K562 (cell line): ENCODE measurements at regions not wholly inside any gene's neighbourhood (a gene's known extent, or its start where the extent isn't known, plus 50 kb on each side); places are given as distances from the start of the nearest gene placed in this dataset.

ENCODE experiments used
- ATF4 ChIP-seq: fragments of 450-650 bp; formaldehyde crosslinking; IDR thresholded peaks from 2 replicates; pipeline ENCODE4 v1.4.0; 2022; ENCODE audit warnings: mild to moderate bottlenecking, moderate library complexity
- CHCHD3 ChIP-seq: fragments of 250-450 bp; sonication (Bioruptor Pico); IDR thresholded peaks from 2 replicates; pipeline ENCODE4 v2.1.2; 2022; ENCODE audit warnings: mild to moderate bottlenecking
- CXXC5 ChIP-seq: fragments of 250-450 bp; sonication (Bioruptor Pico); IDR thresholded peaks from 2 replicates; pipeline ENCODE4 v1.8.0; 2022; ENCODE audit warnings: inconsistent platforms, mild to moderate bottlenecking, moderate library complexity
- E2F3 ChIP-seq: fragments of 250-450 bp; sonication (Bioruptor Pico); IDR thresholded peaks from 2 replicates; pipeline ENCODE4 v1.4.0; 2020; ENCODE audit warnings: mild to moderate bottlenecking
- FOXK1 ChIP-seq: sonication (generic); formaldehyde crosslinking; IDR thresholded peaks from 2 replicates; pipeline ENCODE4 v1.8.0; 2022; ENCODE audit warnings: missing genetic modification reagents, mild to moderate bottlenecking, borderline replicate concordance
- HMBOX1 ChIP-seq: sonication (generic); IDR thresholded peaks from 2 replicates; pipeline ENCODE4 v1.6.1; 2016
- IRF1 ChIP-seq: sonication (generic); formaldehyde crosslinking; IDR thresholded peaks from 2 replicates; pipeline ENCODE4 v1.8.0; 2022; ENCODE audit warnings: missing genetic modification reagents, mild to moderate bottlenecking, borderline replicate concordance
- KDM2B ChIP-seq: fragments of 250-450 bp; sonication (Bioruptor Pico); IDR thresholded peaks from 2 replicates; pipeline ENCODE4 v1.8.0; 2021; ENCODE audit warnings: mild to moderate bottlenecking, moderate library complexity
- NFATC3 ChIP-seq: fragments of 450-650 bp; IDR thresholded peaks from 2 replicates; pipeline ENCODE4 v1.6.1; 2017; ENCODE audit warnings: mild to moderate bottlenecking
- NFE2 ChIP-seq: IDR thresholded peaks from 2 replicates; pipeline ENCODE4 v1.6.1; 2014; ENCODE audit warnings: antibody characterized with exemption, low read depth
- PHB ChIP-seq: fragments of 250-450 bp; sonication (Bioruptor Pico); IDR thresholded peaks from 2 replicates; pipeline ENCODE4 v1.5.0; 2021
- PHF8 ChIP-seq: fragments of 200-600 bp; sonication (generic); IDR thresholded peaks from 2 replicates; pipeline ENCODE4 v1.6.1; 2012; ENCODE audit warnings: mixed run types, mild to moderate bottlenecking, inconsistent platforms, low read length, moderate library complexity, borderline replicate concordance
- RBBP5 ChIP-seq: fragments of 200-600 bp; sonication (generic); IDR thresholded peaks from 2 replicates; pipeline ENCODE4 v1.6.1; 2012; ENCODE audit warnings: borderline replicate concordance, mild to moderate bottlenecking, low read length, control low read depth, inconsistent platforms; ENCODE audit not compliant: insufficient read depth, poor library complexity, severe bottlenecking
- SETDB1 ChIP-seq: IDR thresholded peaks from one replicate; pipeline ENCODE4 v1.6.1; 2012; ENCODE audit warnings: low read length, control low read depth, inconsistent platforms
- SIX5 ChIP-seq, 2 experiments: IDR thresholded peaks; 2 replicates each; pipeline ENCODE4 v1.6.1; 2011; ENCODE audit warnings: low read length in 2 of 2, borderline replicate concordance in 1 of 2, low read depth in 1 of 2, mild to moderate bottlenecking in 1 of 2, moderate library complexity in 1 of 2; ENCODE audit not compliant: insufficient read depth in 1 of 2
- SOX6 ChIP-seq: fragments of 450-650 bp; IDR thresholded peaks from 2 replicates; pipeline ENCODE4 v1.6.1; 2014; ENCODE audit warnings: mild to moderate bottlenecking
- TCF3 ChIP-seq: sonication (generic); formaldehyde crosslinking; IDR thresholded peaks from 2 replicates; pipeline ENCODE4 v1.4.0; 2020; ENCODE audit warnings: mild to moderate bottlenecking, missing genetic modification reagents
- THRAP3 ChIP-seq: fragments of 450-650 bp; IDR thresholded peaks from 2 replicates; pipeline ENCODE4 v1.6.1; 2016; ENCODE audit warnings: mild to moderate bottlenecking, inconsistent platforms, borderline replicate concordance
- UBTF ChIP-seq, 2 experiments: IDR thresholded peaks; 2 replicates each; pipeline ENCODE4 v1.6.1; 2012; ENCODE audit warnings: improper control_type of control experiment in 2 of 2, low read depth in 2 of 2, low read length in 2 of 2, borderline replicate concordance in 1 of 2
- ZBTB34 ChIP-seq: fragments of 250-450 bp; sonication (Bioruptor Pico); IDR thresholded peaks from 2 replicates; pipeline ENCODE4 v1.8.0; 2021; ENCODE audit warnings: mild to moderate bottlenecking, moderate library complexity
- ZKSCAN1 ChIP-seq: fragments of 150-350 bp; IDR thresholded peaks from 2 replicates; pipeline ENCODE4 v1.6.1; 2016; ENCODE audit warnings: low read depth, low read length
- ZNF143 ChIP-seq: sonication (generic); formaldehyde crosslinking; IDR thresholded peaks from 2 replicates; pipeline ENCODE4 v1.9.0; 2022; ENCODE audit warnings: mild to moderate bottlenecking, missing genetic modification reagents
- ZNF324 ChIP-seq: fragments of 250-450 bp; sonication (Bioruptor Pico); IDR thresholded peaks from 2 replicates; pipeline ENCODE4 v1.4.0; 2020; ENCODE audit warnings: mild to moderate bottlenecking
- ZNF695 ChIP-seq: fragments of 450-650 bp; formaldehyde crosslinking; IDR thresholded peaks from 2 replicates; pipeline ENCODE4 v1.4.0; 2020; ENCODE audit warnings: mild to moderate bottlenecking, moderate library complexity

GRCh38 chr7:106986450-106986977 lies 58.0 kb upstream of the PRKAR2B start (continued):
- TF ChIP-seq FOXK1 (CRISPR knock-in tag): no peak
- no peak for TF ChIP-seq SIX5 (IDR thresholded peaks at IDR 0.05; ENCODE audit: borderline replicate concordance in 1 of 2, insufficient read depth in 1 of 2, low read depth in 1 of 2, low read length in 2 of 2)
- TF ChIP-seq KDM2B: no peak
- peak; percentile 61; the same call in 1 of the 2 replicates for TF ChIP-seq ZNF695 (CRISPR knock-in tag)
- no peak for TF ChIP-seq NFE2
- peak; percentile 71; the same call in 1 of the 2 replicates for TF ChIP-seq E2F3
- TF ChIP-seq UBTF (IDR thresholded peaks at IDR 0.05; ENCODE audit: borderline replicate concordance in 1 of 2, low read depth in 2 of 2, low read length in 2 of 2): 0 out of 4 replicates have a peak, but pooled peaks of 1 of the 2 experiments have one; percentile 15
- TF ChIP-seq IRF1 (CRISPR knock-in tag): no peak
- TF ChIP-seq NFATC3: no peak
- TF ChIP-seq SOX6: peak; percentile 47
- TF ChIP-seq ZBTB34 (CRISPR knock-in tag): no peak
- TF ChIP-seq ZNF143 (CRISPR knock-in tag): no peak
- TF ChIP-seq ZNF324: no peak; the same call in 1 of the 2 replicates
- no peak for TF ChIP-seq SETDB1
- peak; percentile 0; the same call in 1 of the 2 replicates for TF ChIP-seq HMBOX1
- TF ChIP-seq ATF4 (CRISPR knock-in tag): peak; percentile 72
- TF ChIP-seq ZKSCAN1: 0 out of 2 replicates have a peak, but pooled peaks have one; percentile 29
- no peak for TF ChIP-seq PHF8
- peak; percentile 50; the same call in 1 of the 2 replicates for TF ChIP-seq PHB (CRISPR knock-in tag)
- TF ChIP-seq THRAP3: no peak
- peak; percentile 33 for TF ChIP-seq RBBP5
- peak; percentile 50 for TF ChIP-seq CXXC5 (CRISPR knock-in tag)
- TF ChIP-seq CHCHD3 (CRISPR knock-in tag): no peak
- TF ChIP-seq TCF3 (CRISPR knock-in tag): peak; percentile 95
